Prostate gland (tissue), 2 donors: ENCODE measurements at regions not wholly inside any gene's neighbourhood (a gene's known extent, or its start where the extent isn't known, plus 50 kb on each side); places are given as distances from the start of the nearest gene placed in this dataset.

Source experiments
- POLR2A ChIP-seq: fragments of 450-650 bp; IDR thresholded peaks from one replicate; pipeline ENCODE4 v1.6.1; 2016; ENCODE audit warnings: antibody characterized with exemption, mild to moderate bottlenecking
- POLR2AphosphoS5 ChIP-seq: sonication (generic); formaldehyde crosslinking; IDR thresholded peaks from one replicate; pipeline ENCODE4 v1.6.1; 2017; ENCODE audit warnings: antibody characterized with exemption
- TF ChIP-seq, protein P1 (sequence below), 4 experiments: fragments of 200-600 bp in 2 of 4; fragments of 450-650 bp in 2 of 4; sonication (generic) in 2 of 4; IDR thresholded peaks; 1 replicate in 3 of 4; 2 replicates in 1 of 4; pipeline ENCODE4 v1.5.1; 2016 to 2019; ENCODE audit warnings: antibody characterized with exemption in 4 of 4, mild to moderate bottlenecking in 2 of 4, moderate library complexity in 2 of 4

DNA sequence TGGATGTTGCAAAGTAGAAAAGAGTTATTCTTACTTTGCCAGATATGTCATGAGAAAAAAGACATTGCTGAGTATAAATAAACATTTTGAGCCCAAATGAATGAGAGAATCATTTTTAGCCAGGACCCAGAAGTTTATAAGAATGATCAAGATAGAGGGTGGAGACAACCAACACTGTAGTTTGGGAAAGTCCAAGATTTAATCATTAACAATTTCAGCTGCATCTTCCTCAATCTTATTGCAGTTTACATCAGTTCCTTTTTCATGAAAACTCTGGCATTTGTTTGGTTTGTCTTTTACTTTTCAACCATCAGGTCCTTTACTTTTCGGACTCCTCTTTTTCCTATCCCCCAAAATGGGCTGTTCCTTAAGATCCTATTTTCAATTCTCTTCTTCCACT lies 645.9 kb downstream of the ANKRD50 start:
- TF ChIP-seq POLR2AphosphoS5: no peak
- TF ChIP-seq, protein P1, sequence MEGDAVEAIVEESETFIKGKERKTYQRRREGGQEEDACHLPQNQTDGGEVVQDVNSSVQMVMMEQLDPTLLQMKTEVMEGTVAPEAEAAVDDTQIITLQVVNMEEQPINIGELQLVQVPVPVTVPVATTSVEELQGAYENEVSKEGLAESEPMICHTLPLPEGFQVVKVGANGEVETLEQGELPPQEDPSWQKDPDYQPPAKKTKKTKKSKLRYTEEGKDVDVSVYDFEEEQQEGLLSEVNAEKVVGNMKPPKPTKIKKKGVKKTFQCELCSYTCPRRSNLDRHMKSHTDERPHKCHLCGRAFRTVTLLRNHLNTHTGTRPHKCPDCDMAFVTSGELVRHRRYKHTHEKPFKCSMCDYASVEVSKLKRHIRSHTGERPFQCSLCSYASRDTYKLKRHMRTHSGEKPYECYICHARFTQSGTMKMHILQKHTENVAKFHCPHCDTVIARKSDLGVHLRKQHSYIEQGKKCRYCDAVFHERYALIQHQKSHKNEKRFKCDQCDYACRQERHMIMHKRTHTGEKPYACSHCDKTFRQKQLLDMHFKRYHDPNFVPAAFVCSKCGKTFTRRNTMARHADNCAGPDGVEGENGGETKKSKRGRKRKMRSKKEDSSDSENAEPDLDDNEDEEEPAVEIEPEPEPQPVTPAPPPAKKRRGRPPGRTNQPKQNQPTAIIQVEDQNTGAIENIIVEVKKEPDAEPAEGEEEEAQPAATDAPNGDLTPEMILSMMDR (IDR thresholded peaks at IDR 0.05): no peak
- TF ChIP-seq POLR2A: no peak
